ENCODE measurements at regions not wholly inside any gene's neighbourhood (a gene's known extent, or its start where the extent isn't known, plus 50 kb on each side); places are given as distances from the start of the nearest gene placed in this dataset.

- no peak for DNase-seq (ENCODE audit: low spot score)
- TF ChIP-seq CTCF (IDR thresholded peaks at IDR 0.05; ENCODE audit: unreplicated experiment): no peak
- H3K27ac Mint-ChIP-seq (ENCODE audit: unreplicated experiment): no peak overlapping the region
- H3K27me3 Mint-ChIP-seq (ENCODE audit: unreplicated experiment): no peaks in the 10 kb centered on the region
- H3K4me3 Mint-ChIP-seq (ENCODE audit: unreplicated experiment): no peak overlapping the region
- no peaks in the 10 kb centered on the region for H3K4me1 Mint-ChIP-seq (ENCODE audit: unreplicated experiment)
- H3K36me3 Mint-ChIP-seq (ENCODE audit: low read depth, unreplicated experiment): no peaks in the 10 kb centered on the region
- no peaks in the 10 kb centered on the region for H3K9me3 Mint-ChIP-seq (ENCODE audit: unreplicated experiment)
These were observed 409.6 kb upstream of the USP24 start for GRCh38 chr1:55624766-55625165.

GRCh38 chr1:55623311-55623710 lies 408.1 kb upstream of the USP24 start:
- DNase-seq (ENCODE audit: low spot score): no peak
- H3K9me3 Mint-ChIP-seq (ENCODE audit: unreplicated experiment): no peaks in the 10 kb centered on the region
- H3K4me1 Mint-ChIP-seq (ENCODE audit: unreplicated experiment): no peaks in the 10 kb centered on the region
- no peak overlapping the region for H3K27ac Mint-ChIP-seq (ENCODE audit: unreplicated experiment)
- H3K4me3 Mint-ChIP-seq (ENCODE audit: unreplicated experiment): no peak overlapping the region
- no peak for TF ChIP-seq CTCF (IDR thresholded peaks at IDR 0.05; ENCODE audit: unreplicated experiment)
- no peaks in the 10 kb centered on the region for H3K27me3 Mint-ChIP-seq (ENCODE audit: unreplicated experiment)
- H3K36me3 Mint-ChIP-seq (ENCODE audit: low read depth, unreplicated experiment): no peaks in the 10 kb centered on the region

GRCh38 chr1:55622074-55622473 lies 406.9 kb upstream of the USP24 start:
- Mint-ChIP-seq H3K9me3 (ENCODE audit: unreplicated experiment) (no peaks in the 10 kb centered on the region), H3K4me3 (ENCODE audit: unreplicated experiment) (no peak overlapping the region), H3K36me3 (ENCODE audit: low read depth, unreplicated experiment) (no peaks in the 10 kb centered on the region), H3K4me1 (ENCODE audit: unreplicated experiment) (no peaks in the 10 kb centered on the region), H3K27ac (ENCODE audit: unreplicated experiment) (no peak overlapping the region), H3K27me3 (ENCODE audit: unreplicated experiment) (no peaks in the 10 kb centered on the region)
- no peak for DNase-seq (ENCODE audit: low spot score)
- TF ChIP-seq CTCF (IDR thresholded peaks at IDR 0.05; ENCODE audit: unreplicated experiment): no peak

GRCh38 chr1:55618199-55618598 lies 403.0 kb upstream of the USP24 start:
- Mint-ChIP-seq H3K27ac (ENCODE audit: unreplicated experiment) (no peak overlapping the region), H3K36me3 (ENCODE audit: low read depth, unreplicated experiment) (no peaks in the 10 kb centered on the region), H3K4me1 (ENCODE audit: unreplicated experiment) (no peaks in the 10 kb centered on the region), H3K4me3 (ENCODE audit: unreplicated experiment) (no peak overlapping the region), H3K27me3 (ENCODE audit: unreplicated experiment) (no peaks in the 10 kb centered on the region), H3K9me3 (ENCODE audit: unreplicated experiment) (no peaks in the 10 kb centered on the region)
- TF ChIP-seq CTCF (IDR thresholded peaks at IDR 0.05; ENCODE audit: unreplicated experiment): no peak
- DNase-seq (ENCODE audit: low spot score): no peak

- Mint-ChIP-seq H3K9me3 (ENCODE audit: unreplicated experiment) (no peaks in the 10 kb centered on the region), H3K36me3 (ENCODE audit: low read depth, unreplicated experiment) (no peaks in the 10 kb centered on the region), H3K4me3 (ENCODE audit: unreplicated experiment) (no peak overlapping the region), H3K4me1 (ENCODE audit: unreplicated experiment) (no peaks in the 10 kb centered on the region), H3K27ac (ENCODE audit: unreplicated experiment) (no peak overlapping the region), H3K27me3 (ENCODE audit: unreplicated experiment) (no peaks in the 10 kb centered on the region)
- no peak for DNase-seq (ENCODE audit: low spot score)
- TF ChIP-seq CTCF (IDR thresholded peaks at IDR 0.05; ENCODE audit: unreplicated experiment): no peak
These were observed 402.3 kb upstream of the USP24 start for GRCh38 chr1:55617288-55617982.

Data from endothelial cell (in vitro differentiated cells).